Right lobe of liver (tissue), 4 donors: ENCODE measurements at regions not wholly inside any gene's neighbourhood (a gene's known extent, or its start where the extent isn't known, plus 50 kb on each side); places are given as distances from the start of the nearest gene placed in this dataset.
"Not testable (repeated sequence)": the region's sequence is repeated elsewhere in the genome, so short reads cannot be mapped to it uniquely, and the experiment has no call there.

Source experiments
- CTCF ChIP-seq, 4 donors: fragments of 200-600 bp in 3 of 4; fragments of 450-650 bp in 1 of 4; IDR thresholded peaks; one replicate each; pipeline versions ENCODE4 v1.5.1 to v1.8.0; 2016 to 2022; ENCODE audit warnings: antibody characterized with exemption in 4 of 4, mild to moderate bottlenecking in 2 of 4
- POLR2A ChIP-seq: fragments of 450-650 bp; IDR thresholded peaks from one replicate; pipeline ENCODE4 v1.6.1; 2017; ENCODE audit warnings: antibody characterized with exemption, mild to moderate bottlenecking
- donor health status: DM: no; HTN: no; CAD: no.
- donor health status: DM: no; HTN: no; CAD: no.
- donor health status: DM: no; HTN: yes; CAD: no.

DNA sequence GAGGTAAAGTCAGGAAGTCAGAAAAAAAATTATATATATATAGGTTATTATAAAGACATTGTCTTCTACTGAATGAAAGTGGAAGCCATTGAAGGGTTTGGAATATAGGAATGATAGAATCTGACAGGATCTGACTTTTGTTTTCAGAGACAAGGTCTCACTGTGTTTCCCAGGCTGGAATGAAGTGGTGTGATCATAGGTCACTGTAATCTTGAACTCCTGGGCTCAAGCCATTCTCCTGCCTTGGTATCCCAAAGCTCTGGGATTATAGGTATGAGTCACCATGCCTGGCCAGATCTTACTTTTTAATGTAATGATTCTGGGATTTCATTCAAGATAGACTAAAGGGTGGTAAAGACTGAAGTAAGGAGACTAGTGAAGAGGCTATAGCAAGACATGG is 91.6 kb upstream of the RGPD2 start:
- not testable (repeated sequence) for TF ChIP-seq POLR2A; CTCF (IDR thresholded peaks at IDR 0.05)
